Ecto neural progenitor cell (in vitro differentiated cells): ENCODE measurements at regions not wholly inside any gene's neighbourhood (a gene's known extent, or its start where the extent isn't known, plus 50 kb on each side); places are given as distances from the start of the nearest gene placed in this dataset.

Experiments
- DNase-seq: peaks from one replicate; pipeline ENCODE4 v3.0.0-alpha.2; 2018; ENCODE audit warnings: low spot score

DNA sequence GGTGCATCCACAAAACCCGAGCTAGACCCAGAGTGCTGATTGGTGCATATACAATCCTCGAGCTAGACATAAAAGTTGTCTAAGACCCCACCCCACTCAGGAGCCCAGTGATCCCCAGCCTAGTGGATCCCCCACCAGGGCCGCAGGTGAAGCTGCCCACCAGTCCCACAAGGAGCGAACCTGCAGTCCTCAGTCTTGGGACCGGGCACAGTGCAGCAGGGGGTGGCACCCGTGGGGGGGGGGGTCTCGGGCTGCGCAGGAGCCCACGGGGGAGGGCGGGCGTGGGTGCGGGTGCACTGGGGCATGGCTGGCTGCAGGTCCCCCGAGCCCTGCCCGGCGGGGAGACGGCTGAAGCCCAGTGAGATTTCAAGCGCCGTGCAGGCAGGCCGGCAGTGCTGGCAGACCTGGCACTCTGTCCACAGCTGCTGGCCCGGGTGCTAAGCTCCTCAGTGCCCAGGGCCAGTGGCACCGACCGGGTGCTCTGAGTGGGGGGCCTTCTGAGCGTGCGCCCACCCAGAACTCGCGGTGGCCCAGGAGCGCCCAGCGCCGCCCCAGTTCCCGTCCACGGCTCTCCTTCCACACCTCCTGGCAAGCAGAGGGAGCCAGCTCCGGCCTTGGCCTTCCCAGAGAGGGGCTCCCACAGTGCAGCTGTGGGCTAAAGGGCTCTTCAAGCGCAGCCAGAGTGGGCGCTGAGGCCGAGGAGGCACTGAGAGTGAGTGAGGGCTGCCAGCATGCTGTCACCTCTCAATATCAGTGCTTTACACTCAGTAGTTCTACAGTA, 989.1 kb downstream of the FAM181B start:
- no peak for DNase-seq

DNA sequence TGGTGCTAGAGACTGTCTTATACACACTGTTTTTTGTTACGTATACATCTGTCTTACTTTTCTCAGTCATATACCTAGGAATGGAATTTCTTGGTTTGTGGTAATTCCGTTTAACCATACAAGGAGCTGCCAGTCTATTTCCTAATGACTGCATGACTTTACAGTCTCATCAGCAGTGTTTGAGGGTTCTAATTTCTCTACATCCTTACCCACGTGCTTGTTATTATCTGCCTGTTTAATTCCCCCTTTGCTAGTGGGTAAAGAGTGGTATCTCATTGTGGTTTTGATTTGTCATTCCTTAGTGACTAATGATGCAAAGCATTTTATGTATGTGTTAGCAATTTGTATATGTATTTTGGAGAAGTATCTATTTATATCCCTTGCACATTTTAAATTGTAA, 1008.0 kb downstream of the FAM181B start:
- no peak for DNase-seq

DNA sequence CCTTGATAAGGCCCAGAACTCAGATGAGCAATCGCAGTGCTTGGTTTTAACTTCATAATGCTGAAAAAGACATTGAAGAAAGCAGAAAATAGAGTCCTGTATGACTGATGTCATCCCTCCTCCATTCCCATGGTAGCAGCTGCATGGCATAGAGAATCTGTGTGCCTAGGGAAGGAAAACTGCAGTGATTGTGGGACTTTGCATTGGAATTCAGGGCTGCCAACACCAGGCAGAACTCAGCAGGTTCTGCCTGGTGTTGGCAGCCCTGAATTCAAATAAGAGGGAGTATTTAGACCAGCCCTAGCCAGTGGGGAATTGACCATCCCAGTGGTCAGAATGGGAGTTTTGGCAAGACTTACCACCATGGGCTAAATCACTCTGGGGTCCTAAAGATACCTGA, 1016.0 kb downstream of the FAM181B start:
- DNase-seq = no peak

DNA sequence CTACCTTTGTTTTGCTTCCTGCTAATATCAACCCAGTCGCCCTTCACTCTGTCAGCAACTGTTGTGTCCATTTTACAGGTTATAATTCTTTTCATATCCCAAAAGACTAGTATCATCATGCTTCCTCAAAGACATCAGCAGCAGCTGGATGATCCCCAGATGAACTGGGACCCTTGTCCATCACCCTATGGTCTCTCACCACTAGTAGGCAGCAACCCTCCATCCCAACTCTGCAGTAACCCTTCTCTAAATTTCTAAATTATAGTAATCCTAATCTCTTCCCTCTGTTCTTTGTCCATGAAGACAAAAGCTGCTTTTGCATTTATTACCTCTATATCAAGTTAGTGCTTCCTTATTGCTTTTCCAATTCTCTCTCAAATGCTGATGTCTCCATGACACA, 1025.8 kb downstream of the FAM181B start:
- no peak for DNase-seq

DNA sequence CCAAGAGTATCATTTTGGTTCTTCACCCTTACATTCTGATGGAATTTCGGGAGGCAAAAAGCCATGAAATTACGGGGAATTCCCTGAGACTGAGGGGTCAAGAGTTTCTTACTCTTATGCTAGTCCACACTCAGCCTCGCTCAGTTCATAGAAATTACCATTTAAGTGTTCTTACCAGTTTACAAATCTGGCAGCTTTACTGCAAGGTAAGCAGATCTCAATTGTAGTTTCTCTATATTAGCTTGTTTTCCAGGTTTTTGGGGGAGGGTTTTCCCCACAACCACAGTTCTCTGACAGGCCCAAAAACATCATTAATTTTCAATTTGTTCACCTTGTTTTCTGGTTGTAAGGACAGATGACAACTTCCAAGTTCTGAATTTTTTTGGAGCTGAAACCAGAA, 1028.4 kb downstream of the FAM181B start:
- DNase-seq = no peak

DNA sequence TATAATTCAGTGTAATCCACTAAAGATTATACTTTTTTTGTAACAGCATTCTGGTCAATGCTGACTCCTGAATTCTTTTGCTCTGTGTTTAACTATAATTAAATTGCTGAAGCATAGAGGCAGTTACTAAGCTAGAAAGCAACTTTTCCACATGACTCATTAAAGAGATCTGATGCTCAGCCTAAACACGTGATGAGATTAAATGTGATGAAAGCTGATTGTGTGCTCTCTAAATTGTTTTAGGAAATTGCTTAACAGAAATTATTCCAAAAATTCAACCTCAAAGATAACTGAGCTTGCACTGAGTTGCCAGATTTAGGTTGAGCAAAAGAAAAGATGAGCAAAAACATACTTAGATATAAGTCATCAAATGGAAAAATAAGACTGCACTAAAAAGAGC, 1033.6 kb downstream of the FAM181B start:
- no peak for DNase-seq

DNA sequence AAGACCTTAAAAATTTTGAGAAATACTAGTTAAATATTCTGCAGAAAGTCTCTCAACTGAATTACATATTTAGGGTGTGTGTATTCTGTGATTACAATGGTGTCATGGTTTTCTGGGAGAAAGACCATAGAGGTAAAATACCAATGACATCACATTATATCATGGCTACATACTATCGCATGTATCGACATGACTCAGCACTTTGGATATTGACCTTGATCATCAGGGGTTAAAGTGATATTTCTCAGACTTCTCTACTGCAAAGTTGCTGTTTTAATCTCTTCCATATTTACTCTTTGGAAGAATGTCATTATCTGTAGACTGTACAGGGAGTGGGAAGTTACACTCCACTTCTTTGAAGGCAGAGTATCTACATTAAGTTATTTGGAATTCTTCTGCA, 1046.6 kb downstream of the FAM181B start:
- no peak for DNase-seq

DNA sequence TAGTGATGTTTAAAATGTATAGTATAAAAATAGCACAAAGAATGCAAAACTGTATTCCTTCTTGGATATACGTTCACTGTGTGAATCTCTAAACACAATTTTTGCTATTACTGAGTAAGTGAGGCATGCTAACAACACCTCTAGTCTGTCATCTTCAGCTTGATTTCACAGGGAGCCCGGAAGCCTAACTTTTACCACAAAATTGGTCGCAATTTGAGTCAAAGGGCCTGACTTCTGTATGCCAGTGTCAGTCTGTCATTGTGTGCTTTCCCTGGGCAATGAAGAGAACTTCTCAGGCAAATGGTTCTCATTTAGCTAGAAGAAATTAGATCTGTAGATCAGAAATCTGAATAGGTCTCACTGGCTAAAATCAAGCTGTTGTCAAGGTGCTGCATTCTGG, 1059.5 kb downstream of the FAM181B start:
- no peak for DNase-seq

DNA sequence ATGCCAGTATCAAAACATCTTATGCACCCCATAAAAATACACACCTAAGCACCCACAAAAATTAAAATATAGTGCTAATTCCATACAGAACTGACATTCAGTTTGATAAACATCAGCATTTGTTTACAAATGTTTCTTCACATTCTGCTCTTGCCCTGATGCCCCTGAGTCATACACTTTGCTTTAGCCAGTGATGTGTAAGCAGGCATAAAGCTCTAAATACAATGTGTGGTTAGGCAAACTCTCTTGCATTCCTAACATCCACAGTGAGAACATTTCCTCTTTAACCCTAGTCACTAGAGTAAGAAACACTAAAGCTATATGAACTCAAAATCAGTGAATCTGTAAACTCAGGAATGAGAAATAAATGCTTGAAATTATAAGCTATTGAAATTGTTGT, 1060.7 kb downstream of the FAM181B start:
- no peak for DNase-seq

DNA sequence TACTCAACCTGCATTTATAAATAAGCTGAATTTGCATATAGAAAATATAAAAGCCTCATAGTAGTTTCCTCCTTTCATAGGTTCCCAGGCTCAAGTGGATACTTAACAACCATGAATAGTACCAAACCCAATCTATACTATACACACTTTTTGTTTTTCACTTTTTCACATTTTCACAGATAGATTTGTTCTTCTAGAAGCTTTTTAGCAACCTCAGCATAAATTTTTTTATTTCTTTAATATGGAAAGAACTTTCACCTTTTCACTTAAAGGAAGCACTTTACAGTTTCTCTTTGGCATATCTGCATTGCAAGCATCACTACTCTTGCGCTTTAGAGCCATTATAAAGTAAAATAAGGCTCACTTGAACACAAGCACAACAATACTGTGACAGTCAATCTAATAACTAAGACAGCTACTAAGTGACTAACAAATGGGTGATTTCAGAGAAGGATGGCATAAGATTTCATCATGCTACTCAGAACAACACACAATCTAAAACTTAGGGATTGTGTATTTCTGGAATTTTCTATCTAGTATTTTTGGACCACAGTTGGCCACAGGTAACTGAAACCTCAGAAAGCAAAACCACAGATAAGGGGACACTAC, 1063.6 kb downstream of the FAM181B start:
- DNase-seq = no peak

DNA sequence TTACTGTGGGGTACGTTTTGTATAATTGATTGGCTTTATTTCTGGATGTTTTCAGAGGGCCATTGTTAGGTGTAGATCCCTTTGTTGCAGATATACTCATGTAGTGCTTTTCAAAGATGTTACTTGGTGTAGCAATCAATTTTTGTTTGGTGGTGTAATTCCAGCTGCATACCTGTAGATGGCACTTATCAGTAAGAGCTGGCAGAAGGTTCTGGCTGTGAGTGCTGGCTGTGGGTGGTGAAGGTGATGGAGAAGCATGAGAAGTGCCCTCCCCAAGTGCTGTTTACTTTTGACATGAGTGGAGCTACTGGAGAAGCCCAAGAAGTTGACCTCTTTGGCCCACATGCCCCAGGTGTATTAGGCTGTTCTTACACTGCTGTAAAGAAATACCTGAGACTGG, 1074.9 kb downstream of the FAM181B start:
- DNase-seq = no peak

DNA sequence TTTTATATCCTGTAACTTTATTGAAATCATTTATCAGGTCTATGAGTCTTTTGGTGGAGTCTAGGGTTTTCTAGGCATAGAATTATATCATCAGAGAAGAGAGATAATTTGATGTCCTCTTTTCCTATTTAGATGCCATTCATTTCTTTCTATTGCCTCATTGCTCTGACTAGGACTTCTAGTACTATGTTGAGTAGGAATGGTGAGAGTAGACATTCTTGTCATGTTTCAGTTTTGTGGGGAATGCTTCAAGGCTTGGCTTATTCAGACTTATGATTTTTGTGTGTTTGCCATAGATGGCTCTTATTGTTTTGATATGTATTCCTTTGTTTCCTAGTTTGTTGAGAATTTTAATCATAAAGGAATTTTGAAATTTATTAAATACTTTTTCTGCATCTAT, 1078.3 kb downstream of the FAM181B start:
- no peak for DNase-seq

DNA sequence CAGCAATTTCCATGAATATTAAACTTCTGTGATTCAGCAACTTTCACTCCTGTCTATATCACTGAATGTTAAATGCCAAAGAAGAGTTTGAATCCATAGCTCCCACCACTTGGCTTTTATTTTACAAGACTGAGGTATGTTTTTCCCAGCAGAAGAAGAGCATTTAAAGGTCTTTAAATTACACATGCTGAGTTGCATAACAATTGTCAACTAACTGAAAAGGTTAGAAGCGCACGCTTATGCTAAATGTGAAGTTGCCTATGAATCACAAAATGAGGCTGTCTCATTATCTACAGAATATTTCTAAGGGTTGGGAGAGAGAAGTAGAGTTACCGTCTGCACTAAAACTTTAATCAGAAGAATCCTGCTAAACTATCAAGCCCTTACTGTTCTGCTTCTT, 1086.3 kb downstream of the FAM181B start:
- DNase-seq = no peak

DNA sequence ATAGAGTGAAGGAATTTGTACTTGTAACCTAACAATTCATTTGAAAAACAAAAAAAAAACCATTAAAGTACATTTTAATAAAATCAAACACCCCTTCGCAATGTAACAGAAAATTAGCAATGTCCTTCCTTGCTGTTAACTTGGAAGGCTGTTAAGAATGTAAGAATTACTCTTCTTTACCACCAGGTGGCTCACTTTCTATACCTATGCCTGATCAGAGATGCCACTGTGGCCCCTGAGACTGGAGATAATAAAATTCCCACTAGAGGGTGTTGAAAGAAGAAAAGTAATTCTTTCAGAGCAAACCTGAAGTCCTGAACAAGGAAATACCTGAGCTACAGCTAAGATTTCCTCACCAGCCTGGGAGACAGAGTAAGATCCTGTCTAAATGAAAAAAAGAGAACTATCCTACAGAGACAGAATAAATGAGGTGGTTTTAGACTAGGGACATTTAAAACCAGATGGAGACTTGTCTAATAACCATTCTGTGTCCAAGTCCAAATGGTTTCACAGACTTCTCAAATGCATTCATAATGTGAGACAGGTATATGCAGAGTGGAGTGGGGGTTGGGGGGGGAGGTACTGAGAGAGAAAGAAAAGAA, 1089.3 kb downstream of the FAM181B start:
- DNase-seq = peak; percentile 57

DNA sequence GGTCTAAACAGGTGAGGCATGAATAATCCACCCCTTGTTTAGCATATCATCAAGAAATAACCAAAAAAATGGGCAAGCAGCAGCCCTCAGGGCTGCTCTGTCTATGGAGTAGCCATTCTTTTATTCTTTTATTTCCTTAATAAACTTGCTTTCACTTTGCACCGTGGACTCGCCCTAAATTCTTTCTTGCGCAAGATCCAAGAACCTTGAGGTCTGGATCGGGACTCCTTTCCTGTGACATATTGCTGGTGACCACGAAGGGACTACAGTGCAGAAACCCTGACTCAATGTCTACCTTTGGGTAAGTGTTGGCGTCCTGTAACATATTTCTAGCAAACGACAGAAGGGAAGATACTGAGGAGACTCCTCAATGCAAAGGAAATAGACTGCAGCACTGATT, 1099.2 kb downstream of the FAM181B start:
- DNase-seq = no peak

DNA sequence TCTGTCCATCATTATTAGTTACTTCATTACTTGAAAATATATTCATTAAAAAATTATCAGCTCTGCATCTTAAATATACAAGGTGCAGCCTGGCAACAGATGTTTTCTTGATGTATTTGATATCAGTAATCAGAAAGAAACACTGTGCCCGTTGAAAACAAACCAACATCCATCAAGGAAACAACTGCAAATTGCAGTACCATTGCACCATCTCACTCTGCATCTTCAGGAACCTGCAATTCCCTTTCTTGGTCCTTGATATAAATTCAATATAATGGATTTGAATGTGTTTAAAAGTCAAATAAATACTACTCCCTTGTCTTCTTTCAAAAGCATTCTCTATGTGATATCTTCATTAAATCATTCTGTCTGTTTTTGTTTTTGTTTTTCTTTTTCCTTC, 1131.2 kb downstream of the FAM181B start:
- no peak for DNase-seq

DNA sequence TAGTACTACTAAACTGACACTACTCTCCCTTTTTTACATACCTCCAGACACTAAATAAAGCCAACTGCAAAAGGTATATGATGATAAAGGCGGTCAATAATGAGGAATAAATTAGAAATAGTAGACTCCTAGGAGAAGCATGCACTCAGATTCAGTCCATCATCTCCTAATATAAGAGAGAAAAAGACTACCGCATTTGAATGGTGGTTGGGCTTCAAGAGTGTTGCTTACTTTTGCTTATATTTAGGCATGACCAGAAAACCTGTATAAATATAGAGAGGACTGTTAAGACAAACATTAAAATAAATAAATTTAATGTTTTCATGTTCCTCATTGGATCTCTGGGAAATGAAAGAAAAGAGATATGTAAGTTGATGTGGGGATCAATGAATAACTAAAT, 1137.0 kb downstream of the FAM181B start:
- DNase-seq = no peak

DNA sequence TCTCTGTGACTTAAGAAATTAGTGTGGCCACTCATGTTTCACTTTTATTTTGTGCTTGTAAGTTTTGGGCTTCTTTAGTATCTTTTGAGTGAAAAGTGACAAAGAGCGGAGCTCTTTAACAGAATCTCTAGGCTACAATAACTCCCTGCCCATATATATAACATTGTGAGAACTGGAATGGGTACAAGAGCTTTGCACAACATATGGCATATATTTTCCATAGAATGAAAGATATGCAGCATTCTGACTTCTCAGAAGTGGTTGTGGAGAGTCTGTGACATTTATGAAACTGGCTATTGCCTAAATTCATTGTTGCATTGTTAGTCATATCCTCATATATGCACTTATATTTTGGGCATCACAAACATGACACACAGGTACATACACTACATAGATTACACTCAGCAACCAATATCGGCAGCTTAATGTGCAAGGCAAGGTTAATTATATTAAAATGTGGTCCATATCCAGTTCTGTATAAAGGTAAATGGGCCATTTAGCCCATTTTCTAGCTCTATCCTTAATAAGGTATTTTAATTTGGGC, 1148.2 kb downstream of the FAM181B start:
- no peak for DNase-seq

DNA sequence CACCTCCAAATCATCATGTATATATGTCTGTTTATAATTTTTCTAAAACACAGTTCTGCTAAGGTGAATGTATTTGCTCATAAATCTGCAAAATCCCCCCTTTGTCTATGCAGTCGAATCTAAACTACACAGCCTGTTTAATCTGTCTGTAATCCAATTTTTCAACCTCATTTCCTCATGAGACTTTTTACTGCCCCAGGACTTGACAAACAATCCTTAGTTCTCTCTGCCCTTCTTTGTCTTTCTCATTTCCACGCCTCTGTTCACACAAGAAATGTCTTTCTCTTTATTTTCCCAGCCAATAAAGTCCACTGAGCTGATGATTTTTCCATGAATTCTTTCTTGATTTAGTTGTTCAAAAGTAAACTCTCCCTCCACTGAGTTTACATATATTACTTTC, 1154.3 kb downstream of the FAM181B start:
- DNase-seq = no peak

DNA sequence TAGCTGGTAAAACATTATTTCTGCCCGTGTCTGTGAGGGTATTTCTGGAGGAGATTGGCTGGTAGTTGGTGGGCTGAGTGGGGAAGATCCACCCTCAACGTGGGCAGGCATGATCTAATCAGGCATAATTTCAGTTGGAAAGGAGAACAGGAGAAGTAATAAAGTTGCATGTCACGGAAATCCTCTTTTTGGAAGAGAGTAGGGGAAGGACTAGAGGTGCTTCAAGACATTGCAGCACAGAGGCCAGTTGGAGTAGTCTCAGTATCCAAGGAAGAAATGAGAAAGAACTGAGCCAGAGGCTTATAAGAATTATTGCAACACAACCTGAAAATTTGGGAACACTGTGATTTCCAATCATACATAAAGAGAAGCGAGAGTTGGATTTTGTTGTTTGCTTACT, 1155.1 kb downstream of the FAM181B start:
- DNase-seq = no peak

DNA sequence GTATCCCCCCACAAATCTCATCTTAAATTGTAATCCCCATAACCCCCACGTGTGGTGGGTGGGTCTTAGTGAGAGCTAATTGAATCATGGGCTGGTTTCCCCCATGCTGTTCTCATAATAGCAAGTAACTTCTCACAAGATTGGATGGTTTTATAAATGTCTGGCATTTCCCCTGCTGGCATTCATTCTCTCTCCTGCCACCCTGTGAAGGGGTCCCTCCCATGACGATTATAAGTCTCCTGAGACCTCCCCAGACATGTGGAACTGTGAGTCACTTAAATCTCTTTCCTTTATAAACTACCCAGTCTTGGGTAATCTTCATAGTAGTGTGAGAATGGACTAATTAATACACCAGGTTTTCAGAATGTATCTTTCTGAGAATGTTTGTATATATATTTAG, 1159.4 kb downstream of the FAM181B start:
- DNase-seq = no peak

DNA sequence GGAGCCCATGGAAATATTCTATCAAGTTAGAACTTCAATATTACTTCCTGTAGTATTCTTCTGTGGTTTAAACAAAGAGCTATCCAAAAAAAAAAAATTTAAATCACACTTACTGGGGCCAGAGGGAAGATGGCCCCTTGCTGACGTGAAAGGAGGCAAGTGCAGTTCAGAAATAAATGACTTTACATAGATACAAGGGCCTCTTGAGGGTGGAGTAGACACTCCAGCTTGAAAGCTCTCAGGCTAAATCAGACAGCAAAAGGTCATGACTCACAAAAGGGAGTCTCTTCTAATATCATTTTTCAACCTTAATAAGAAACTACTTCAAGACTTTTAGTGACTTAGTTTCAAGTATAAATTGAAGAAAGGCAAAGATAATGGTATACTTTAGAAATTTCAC, 1160.3 kb downstream of the FAM181B start:
- DNase-seq = no peak

DNA sequence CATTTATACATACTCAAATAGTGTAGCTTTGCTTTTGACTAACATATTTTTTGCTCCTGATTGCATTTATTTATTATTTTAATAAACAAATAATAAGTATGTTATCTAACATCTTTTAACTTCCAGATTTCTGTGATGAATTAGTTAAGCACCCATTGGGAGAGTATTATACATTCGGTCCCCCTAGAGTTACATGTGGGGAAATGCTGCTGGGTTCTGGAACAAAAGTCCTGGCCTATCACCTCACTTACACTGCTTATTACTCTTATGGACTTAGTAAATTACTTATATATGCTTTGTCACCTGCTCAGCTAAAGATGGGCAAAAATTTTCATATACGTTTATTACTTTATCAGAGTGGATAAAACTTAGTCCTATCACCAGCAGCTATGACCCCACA, 1163.0 kb downstream of the FAM181B start:
- no peak for DNase-seq
